ENCODE measurements at regions not wholly inside any gene's neighbourhood (a gene's known extent, or its start where the extent isn't known, plus 50 kb on each side); places are given as distances from the start of the nearest gene placed in this dataset.

DNA sequence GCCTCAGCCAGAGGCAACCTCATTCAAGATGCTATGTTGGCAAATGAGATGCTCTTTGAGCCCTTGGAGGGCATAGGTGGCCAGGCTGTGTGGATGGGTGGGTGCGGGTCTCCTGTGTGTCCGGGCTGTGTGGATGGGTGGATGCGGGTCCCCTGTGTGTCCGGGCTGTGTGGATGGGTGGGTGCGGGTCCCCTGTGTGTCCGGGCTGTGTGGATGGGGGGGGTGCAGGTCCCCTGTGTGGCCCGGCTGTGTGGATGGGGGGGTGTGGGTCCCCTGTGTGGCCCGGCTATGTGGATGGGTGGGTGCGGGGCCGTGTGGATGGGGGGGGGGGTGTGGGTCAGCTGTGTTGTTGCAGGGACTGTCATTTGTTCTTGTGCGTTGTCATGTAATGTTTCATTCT, 136.6 kb upstream of the COL5A1 start:
- TF ChIP-seq, protein P1, sequence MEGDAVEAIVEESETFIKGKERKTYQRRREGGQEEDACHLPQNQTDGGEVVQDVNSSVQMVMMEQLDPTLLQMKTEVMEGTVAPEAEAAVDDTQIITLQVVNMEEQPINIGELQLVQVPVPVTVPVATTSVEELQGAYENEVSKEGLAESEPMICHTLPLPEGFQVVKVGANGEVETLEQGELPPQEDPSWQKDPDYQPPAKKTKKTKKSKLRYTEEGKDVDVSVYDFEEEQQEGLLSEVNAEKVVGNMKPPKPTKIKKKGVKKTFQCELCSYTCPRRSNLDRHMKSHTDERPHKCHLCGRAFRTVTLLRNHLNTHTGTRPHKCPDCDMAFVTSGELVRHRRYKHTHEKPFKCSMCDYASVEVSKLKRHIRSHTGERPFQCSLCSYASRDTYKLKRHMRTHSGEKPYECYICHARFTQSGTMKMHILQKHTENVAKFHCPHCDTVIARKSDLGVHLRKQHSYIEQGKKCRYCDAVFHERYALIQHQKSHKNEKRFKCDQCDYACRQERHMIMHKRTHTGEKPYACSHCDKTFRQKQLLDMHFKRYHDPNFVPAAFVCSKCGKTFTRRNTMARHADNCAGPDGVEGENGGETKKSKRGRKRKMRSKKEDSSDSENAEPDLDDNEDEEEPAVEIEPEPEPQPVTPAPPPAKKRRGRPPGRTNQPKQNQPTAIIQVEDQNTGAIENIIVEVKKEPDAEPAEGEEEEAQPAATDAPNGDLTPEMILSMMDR (conservative IDR thresholded peaks at IDR 0.05) = no peak
- H3K27me3 Mint-ChIP-seq (ENCODE audit: insufficient read depth) = peaks cover 2% of the 10 kb centered on the region
- Histone ChIP-seq H3K4me3 (ENCODE audit: low read length) (no peak overlapping the region), H3K27me3 (ENCODE audit: control insufficient read depth, insufficient read depth, low read length, poor library complexity, severe bottlenecking) (peaks cover 28% of the 10 kb centered on the region), H3K9me3 (ENCODE audit: control insufficient read depth, low read length) (peaks cover 7% of the 10 kb centered on the region), H3K36me3 (ENCODE audit: control insufficient read depth, insufficient read depth, low read length) (no peaks in the 10 kb centered on the region), H3K4me1 (ENCODE audit: control insufficient read depth, insufficient read depth, low read length) (no peaks in the 10 kb centered on the region), H3K27ac (ENCODE audit: low read depth, low read length) (no peak overlapping the region), H3K9ac (ENCODE audit: extremely low read depth, low read length, poor library complexity, severe bottlenecking) (no peak overlapping the region)
- no peak overlapping the region for H3K4me3 Mint-ChIP-seq
- H3K4me1 Mint-ChIP-seq = peaks cover 2% of the 10 kb centered on the region
- DNase-seq = no peak
- no peaks in the 10 kb centered on the region for H3K36me3 Mint-ChIP-seq (ENCODE audit: low read depth)
- H3K27ac Mint-ChIP-seq = no peak overlapping the region
- H3K9me3 Mint-ChIP-seq = peaks cover 16% of the 10 kb centered on the region
- WGBS, 2 experiments (ENCODE audit: insufficient coverage in 1 of 2, insufficient read length in 1 of 2) = 84% methylated on average over 8 of the region's 11 CpGs; no CpG with 5 or more reads in 1 of the 2 experiments

DNA sequence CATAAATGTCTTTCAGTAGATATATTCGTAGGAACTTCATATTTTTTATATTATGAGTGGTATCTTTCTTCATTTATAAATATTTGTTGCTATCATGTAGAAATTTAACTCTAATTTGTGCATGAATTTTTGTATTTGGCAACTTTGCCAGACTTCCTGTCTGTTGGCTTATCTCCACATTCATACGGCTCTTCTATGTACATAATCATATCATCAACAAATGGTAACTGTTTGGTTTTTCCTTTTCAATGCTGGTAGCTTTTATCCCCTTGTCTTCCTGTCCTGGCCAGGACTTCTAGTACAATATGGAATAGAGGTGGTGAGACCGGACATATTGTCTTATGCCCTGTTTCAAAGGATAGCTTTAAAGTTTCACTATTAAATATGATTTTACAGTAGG, 132.3 kb upstream of the COL5A1 start:
- Mint-ChIP-seq H3K27me3 (ENCODE audit: insufficient read depth) (no peaks in the 10 kb centered on the region), H3K4me1 (peaks cover 2% of the 10 kb centered on the region), H3K27ac (no peak overlapping the region), H3K4me3 (no peak overlapping the region), H3K9me3 (peaks cover 6% of the 10 kb centered on the region), H3K36me3 (ENCODE audit: low read depth) (no peaks in the 10 kb centered on the region)
- Histone ChIP-seq H3K4me1 (ENCODE audit: control insufficient read depth, insufficient read depth, low read length) (no peaks in the 10 kb centered on the region), H3K4me3 (ENCODE audit: low read length) (no peak overlapping the region), H3K9me3 (ENCODE audit: control insufficient read depth, low read length) (no peaks in the 10 kb centered on the region), H3K9ac (ENCODE audit: extremely low read depth, low read length, poor library complexity, severe bottlenecking) (no peak overlapping the region), H3K36me3 (ENCODE audit: control insufficient read depth, insufficient read depth, low read length) (no peaks in the 10 kb centered on the region), H3K27ac (ENCODE audit: low read depth, low read length) (no peak overlapping the region), H3K27me3 (ENCODE audit: control insufficient read depth, insufficient read depth, low read length, poor library complexity, severe bottlenecking) (no peaks in the 10 kb centered on the region)
- no peak for DNase-seq
- TF ChIP-seq, protein P1 (conservative IDR thresholded peaks at IDR 0.05) = no peak
- WGBS, 2 experiments (ENCODE audit: insufficient coverage in 1 of 2, insufficient read length in 1 of 2) = 80 to 94% methylated on average over 2 of the region's 3 CpGs

DNA sequence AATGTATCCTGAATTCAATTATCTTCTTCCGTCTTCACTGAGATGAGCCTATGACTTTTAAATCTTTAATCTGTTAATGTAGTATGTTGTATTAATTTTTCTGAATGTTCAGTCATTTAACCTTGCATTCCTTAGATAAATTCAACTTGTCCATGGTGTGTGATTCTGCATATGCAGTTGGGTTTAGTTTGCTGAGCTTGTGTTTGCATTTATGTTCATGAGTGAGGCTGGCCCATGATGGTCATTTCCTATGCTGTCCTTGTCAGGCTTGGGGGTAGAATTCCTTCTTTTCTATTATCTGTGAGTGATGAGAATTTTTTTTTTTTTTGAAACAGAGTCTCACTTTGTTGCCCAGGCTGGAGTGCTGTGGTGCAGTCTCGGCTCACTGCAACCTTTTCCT, 131.8 kb upstream of the COL5A1 start:
- no peak for DNase-seq
- H3K4me1 Mint-ChIP-seq = peaks cover 2% of the 10 kb centered on the region
- H3K27me3 ChIP-seq (ENCODE audit: control insufficient read depth, insufficient read depth, low read length, poor library complexity, severe bottlenecking) = no peaks in the 10 kb centered on the region
- no peaks in the 10 kb centered on the region for H3K36me3 Mint-ChIP-seq (ENCODE audit: low read depth)
- H3K27ac ChIP-seq (ENCODE audit: low read depth, low read length) = no peak overlapping the region
- H3K4me3 Mint-ChIP-seq = no peak overlapping the region
- H3K27ac Mint-ChIP-seq = no peak overlapping the region
- TF ChIP-seq, protein P1 (conservative IDR thresholded peaks at IDR 0.05) = no peak
- H3K4me3 ChIP-seq (ENCODE audit: low read length) = no peak overlapping the region
- no peaks in the 10 kb centered on the region for H3K4me1 ChIP-seq (ENCODE audit: control insufficient read depth, insufficient read depth, low read length)
- H3K9ac ChIP-seq (ENCODE audit: extremely low read depth, low read length, poor library complexity, severe bottlenecking) = no peak overlapping the region
- peaks cover 8% of the 10 kb centered on the region for H3K9me3 Mint-ChIP-seq
- WGBS, 2 experiments (ENCODE audit: insufficient coverage in 1 of 2, insufficient read length in 1 of 2) = 94 to 96% methylated on average over 2 of the region's 2 CpGs
- no peaks in the 10 kb centered on the region for H3K36me3 ChIP-seq (ENCODE audit: control insufficient read depth, insufficient read depth, low read length)
- H3K9me3 ChIP-seq (ENCODE audit: control insufficient read depth, low read length) = no peaks in the 10 kb centered on the region
- H3K27me3 Mint-ChIP-seq (ENCODE audit: insufficient read depth) = no peaks in the 10 kb centered on the region

All from endodermal cell (in vitro differentiated cells).